Epithelial cell of esophagus (primary cell): ENCODE measurements at regions not wholly inside any gene's neighbourhood (a gene's known extent, or its start where the extent isn't known, plus 50 kb on each side); places are given as distances from the start of the nearest gene placed in this dataset.

Experiments
- DNase-seq: peaks from one replicate; pipeline ENCODE4 v3.0.0; 2010; ENCODE audit warnings: low read depth
- H3K4me3 ChIP-seq: 2 replicates; pipeline ENCODE4 v1.5.1; 2011; ENCODE audit warnings: mild to moderate bottlenecking, low read length, control low read depth
- CTCF ChIP-seq: IDR thresholded peaks from 2 replicates; pipeline ENCODE4 v1.5.1; 2011; ENCODE audit warnings: low read depth, mild to moderate bottlenecking, low read length, control low read depth, inconsistent platforms; ENCODE audit not compliant: insufficient read depth; ENCODE audit errors: missing control alignments

GRCh38 chr6:90387383-90387775 is 90.7 kb upstream of the BACH2 start:
- peak; percentile 16 for DNase-seq
- H3K4me3 ChIP-seq: no peak overlapping the region
- no peak for TF ChIP-seq CTCF

GRCh38 chr6:90386399-90387382 is 90.0 kb upstream of the BACH2 start:
- TF ChIP-seq CTCF: no peak
- DNase-seq: no peak
- H3K4me3 ChIP-seq: no peak overlapping the region

- no peak overlapping the region for H3K4me3 ChIP-seq
- DNase-seq: no peak
- TF ChIP-seq CTCF: no peak
Observed at GRCh38 chr6:90385759-90386313, 89.2 kb upstream of the BACH2 start.

GRCh38 chr6:90384720-90385119 is 88.1 kb upstream of the BACH2 start:
- no peak overlapping the region for H3K4me3 ChIP-seq
- DNase-seq: no peak
- TF ChIP-seq CTCF: no peak

- no peak overlapping the region for H3K4me3 ChIP-seq
- TF ChIP-seq CTCF: no peak
- DNase-seq: no peak
Observed at GRCh38 chr6:90383196-90383822, 86.7 kb upstream of the BACH2 start.

GRCh38 chr6:90382760-90383159 is 86.1 kb upstream of the BACH2 start:
- H3K4me3 ChIP-seq: no peak overlapping the region

More at GRCh38 chr6:90382760-90383159, 86.1 kb upstream of the BACH2 start:
- DNase-seq: no peak
- no peak for TF ChIP-seq CTCF
